ENCODE measurements at regions not wholly inside any gene's neighbourhood (a gene's known extent, or its start where the extent isn't known, plus 50 kb on each side); places are given as distances from the start of the nearest gene placed in this dataset.

GRCh38 chr11:15505155-15505554 is 390.4 kb downstream of the INSC start:
- no peak for TF ChIP-seq POLR2A (IDR thresholded peaks at IDR 0.05)
- TF ChIP-seq CTCF (IDR thresholded peaks at IDR 0.05) = no peak
